ENCODE measurements at regions not wholly inside any gene's neighbourhood (a gene's known extent, or its start where the extent isn't known, plus 50 kb on each side); places are given as distances from the start of the nearest gene placed in this dataset.

GRCh38 chr10:8533462-8533861 lies 479.0 kb downstream of the GATA3 start:
- H3K4me3 ChIP-seq (ENCODE audit: control insufficient read depth in 1 of 2, extremely low read depth in 1 of 2, low read length in 1 of 2), result no peak overlapping the region
- CTCF ChIA-PET, result no interaction called here
- H3K36me3 Mint-ChIP-seq, result no peaks in the 10 kb centered on the region

GRCh38 chr10:8534096-8534495 lies 479.6 kb downstream of the GATA3 start:
- POLR2A ChIA-PET, result no interaction called here
- Mint-ChIP-seq H3K36me3 (no peaks in the 10 kb centered on the region), H3K9me3 (no peaks in the 10 kb centered on the region), H3K4me1 (peaks cover 0 to 2% (median 0%) of the 10 kb centered on the region in 3 donors), H3K4me3 (no peak overlapping the region), H3K27me3 (peaks cover 0 to 7% of the 10 kb centered on the region in 2 donors), H3K27ac (no peak overlapping the region)
- H3K27ac ChIP-seq (ENCODE audit: low read length), result no peak overlapping the region
- no peaks in the 10 kb centered on the region for H3K36me3 ChIP-seq (ENCODE audit: control insufficient read depth in 2 of 2, extremely low read depth in 1 of 2, insufficient read depth in 1 of 2, low read length in 1 of 2)
- no peaks in the 10 kb centered on the region for H3K27me3 ChIP-seq (replicated peaks in 1 of 2; ENCODE audit: control insufficient read depth in 2 of 2, extremely low read depth in 1 of 2, insufficient read depth in 2 of 2, low read length in 1 of 2)
- ATAC-seq (replicated peaks in 1 of 4) (no peak), DNase-seq (no peak)
- H3K4me1 ChIP-seq (ENCODE audit: control insufficient read depth in 1 of 2, extremely low read depth in 1 of 2, insufficient read depth in 2 of 2, low read length in 2 of 2), result no peaks in the 10 kb centered on the region
- no CpG with 5 or more reads among the region's 6 CpGs for WGBS (ENCODE audit: insufficient coverage)
- no peak overlapping the region for H3K4me3 ChIP-seq (ENCODE audit: control insufficient read depth in 1 of 2, extremely low read depth in 1 of 2, low read length in 1 of 2)
- no peaks in the 10 kb centered on the region for H3K9me3 ChIP-seq
- CTCF ChIA-PET, result interaction anchor here in 1 of 2 donors (0.6 kb wide), 1 partner anchor 10 kb away, joined by 3 read pairs; no protein-coding TSS in a partner anchor

More at GRCh38 chr10:8533462-8533861, 479.0 kb downstream of the GATA3 start:
- H3K27ac ChIP-seq (ENCODE audit: low read length), result no peak overlapping the region
- Mint-ChIP-seq H3K4me3 (no peak overlapping the region), H3K27me3 (peaks cover 0 to 10% of the 10 kb centered on the region in 2 donors), H3K4me1 (peaks cover 0 to 2% (median 0%) of the 10 kb centered on the region in 3 donors), H3K27ac (no peak overlapping the region), H3K9me3 (no peaks in the 10 kb centered on the region)
- no peaks in the 10 kb centered on the region for H3K27me3 ChIP-seq (replicated peaks in 1 of 2; ENCODE audit: control insufficient read depth in 2 of 2, extremely low read depth in 1 of 2, insufficient read depth in 2 of 2, low read length in 1 of 2)
- POLR2A ChIA-PET, result no interaction called here
- H3K4me1 ChIP-seq (ENCODE audit: control insufficient read depth in 1 of 2, extremely low read depth in 1 of 2, insufficient read depth in 2 of 2, low read length in 2 of 2), result no peaks in the 10 kb centered on the region
- 94% methylated on average over 11 of the region's 12 CpGs for WGBS (ENCODE audit: insufficient coverage)
- no peak for ATAC-seq (replicated peaks in 1 of 4)
- no peaks in the 10 kb centered on the region for H3K9me3 ChIP-seq
- no peak for DNase-seq
- H3K36me3 ChIP-seq (ENCODE audit: control insufficient read depth in 2 of 2, extremely low read depth in 1 of 2, insufficient read depth in 1 of 2, low read length in 1 of 2), result no peaks in the 10 kb centered on the region

GRCh38 chr10:8534891-8535290 lies 480.4 kb downstream of the GATA3 start:
- peaks cover 0 to 2% (median 0%) of the 10 kb centered on the region in 3 donors for H3K4me1 Mint-ChIP-seq
- no peaks in the 10 kb centered on the region for H3K36me3 Mint-ChIP-seq
- WGBS (ENCODE audit: insufficient coverage), result 77% methylated on average over 2 of the region's 4 CpGs

GRCh38 chr10:8539056-8539455 lies 484.6 kb downstream of the GATA3 start:
- no peaks in the 10 kb centered on the region for H3K36me3 Mint-ChIP-seq
- ChIA-PET POLR2A (no interaction called here), CTCF (no interaction called here)
- Histone ChIP-seq H3K4me1 (ENCODE audit: control insufficient read depth in 1 of 2, extremely low read depth in 1 of 2, insufficient read depth in 2 of 2, low read length in 2 of 2) (no peaks in the 10 kb centered on the region), H3K36me3 (ENCODE audit: control insufficient read depth in 2 of 2, extremely low read depth in 1 of 2, insufficient read depth in 1 of 2, low read length in 1 of 2) (no peaks in the 10 kb centered on the region), H3K4me3 (ENCODE audit: control insufficient read depth in 1 of 2, extremely low read depth in 1 of 2, low read length in 1 of 2) (no peak overlapping the region), H3K27ac (ENCODE audit: low read length) (no peak overlapping the region), H3K27me3 (replicated peaks in 1 of 2; ENCODE audit: control insufficient read depth in 2 of 2, extremely low read depth in 1 of 2, insufficient read depth in 2 of 2, low read length in 1 of 2) (no peaks in the 10 kb centered on the region), H3K9me3 (no peaks in the 10 kb centered on the region)
- no peak for DNase-seq
- H3K4me1 Mint-ChIP-seq, result peaks cover 7 to 8% (median 7%) of the 10 kb centered on the region in 3 donors
- peaks cover 2 to 12% of the 10 kb centered on the region in 2 donors for H3K27me3 Mint-ChIP-seq
- no peak for ATAC-seq (replicated peaks in 1 of 4)
- no peak overlapping the region for H3K4me3 Mint-ChIP-seq
- H3K9me3 Mint-ChIP-seq, result peaks cover 0 to 4% (median 0%) of the 10 kb centered on the region in 3 donors
- no peak overlapping the region for H3K27ac Mint-ChIP-seq
- no CpG with 5 or more reads among the region's 3 CpGs for WGBS (ENCODE audit: insufficient coverage)

More at GRCh38 chr10:8534891-8535290, 480.4 kb downstream of the GATA3 start:
- Histone ChIP-seq H3K4me1 (ENCODE audit: control insufficient read depth in 1 of 2, extremely low read depth in 1 of 2, insufficient read depth in 2 of 2, low read length in 2 of 2) (no peaks in the 10 kb centered on the region), H3K9me3 (no peaks in the 10 kb centered on the region), H3K36me3 (ENCODE audit: control insufficient read depth in 2 of 2, extremely low read depth in 1 of 2, insufficient read depth in 1 of 2, low read length in 1 of 2) (no peaks in the 10 kb centered on the region), H3K4me3 (ENCODE audit: control insufficient read depth in 1 of 2, extremely low read depth in 1 of 2, low read length in 1 of 2) (no peak overlapping the region), H3K27me3 (replicated peaks in 1 of 2; ENCODE audit: control insufficient read depth in 2 of 2, extremely low read depth in 1 of 2, insufficient read depth in 2 of 2, low read length in 1 of 2) (no peaks in the 10 kb centered on the region), H3K27ac (ENCODE audit: low read length) (no peak overlapping the region)
- ATAC-seq (replicated peaks in 1 of 4) (no peak), DNase-seq (no peak)
- CTCF ChIA-PET, result no interaction called here
- Mint-ChIP-seq H3K27ac (no peak overlapping the region), H3K4me3 (no peak overlapping the region), H3K27me3 (peaks cover 2 to 12% of the 10 kb centered on the region in 2 donors), H3K9me3 (peaks cover 0 to under 1% (median 0%) of the 10 kb centered on the region in 3 donors)
- POLR2A ChIA-PET, result no interaction called here

GRCh38 chr10:8543361-8544056 lies 489.0 kb downstream of the GATA3 start:
- H3K4me1 Mint-ChIP-seq, result peaks cover 7 to 13% (median 11%) of the 10 kb centered on the region in 3 donors
- POLR2A ChIA-PET, result no interaction called here
- Histone ChIP-seq H3K27ac (ENCODE audit: low read length) (no peak overlapping the region), H3K27me3 (replicated peaks in 1 of 2; ENCODE audit: control insufficient read depth in 2 of 2, extremely low read depth in 1 of 2, insufficient read depth in 2 of 2, low read length in 1 of 2) (no peaks in the 10 kb centered on the region), H3K4me1 (ENCODE audit: control insufficient read depth in 1 of 2, extremely low read depth in 1 of 2, insufficient read depth in 2 of 2, low read length in 2 of 2) (peaks cover 0 to 2% of the 10 kb centered on the region in 2 experiments), H3K4me3 (ENCODE audit: control insufficient read depth in 1 of 2, extremely low read depth in 1 of 2, low read length in 1 of 2) (no peak overlapping the region), H3K36me3 (ENCODE audit: control insufficient read depth in 2 of 2, extremely low read depth in 1 of 2, insufficient read depth in 1 of 2, low read length in 1 of 2) (no peaks in the 10 kb centered on the region), H3K9me3 (no peaks in the 10 kb centered on the region)
- CTCF ChIA-PET, result no interaction called here
- H3K4me3 Mint-ChIP-seq, result no peak overlapping the region
- no peak for ATAC-seq (replicated peaks in 1 of 4)
- H3K27me3 Mint-ChIP-seq, result peaks cover 2 to 7% of the 10 kb centered on the region in 2 donors
- no peaks in the 10 kb centered on the region for H3K36me3 Mint-ChIP-seq
- peaks cover 0 to 4% (median 4%) of the 10 kb centered on the region in 3 donors for H3K9me3 Mint-ChIP-seq
- no peak overlapping the region for H3K27ac Mint-ChIP-seq
- DNase-seq, result peak in 1 of 35 experiments; percentile 2
- 17% methylated on average over 1 of the region's 3 CpGs for WGBS (ENCODE audit: insufficient coverage)

- ChIA-PET CTCF (no interaction called here), POLR2A (no interaction called here)
- Mint-ChIP-seq H3K4me3 (no peak overlapping the region), H3K27me3 (peaks cover 3 to 6% of the 10 kb centered on the region in 2 donors), H3K27ac (no peak overlapping the region), H3K36me3 (no peaks in the 10 kb centered on the region), H3K4me1 (peaks cover 7 to 13% (median 11%) of the 10 kb centered on the region in 3 donors), H3K9me3 (peaks cover 0 to 6% (median 4%) of the 10 kb centered on the region in 3 donors)
- Histone ChIP-seq H3K27me3 (replicated peaks in 1 of 2; ENCODE audit: control insufficient read depth in 2 of 2, extremely low read depth in 1 of 2, insufficient read depth in 2 of 2, low read length in 1 of 2) (no peaks in the 10 kb centered on the region), H3K4me1 (ENCODE audit: control insufficient read depth in 1 of 2, extremely low read depth in 1 of 2, insufficient read depth in 2 of 2, low read length in 2 of 2) (peaks cover 0 to 2% of the 10 kb centered on the region in 2 experiments), H3K9me3 (no peaks in the 10 kb centered on the region), H3K4me3 (ENCODE audit: control insufficient read depth in 1 of 2, extremely low read depth in 1 of 2, low read length in 1 of 2) (no peak overlapping the region), H3K36me3 (ENCODE audit: control insufficient read depth in 2 of 2, extremely low read depth in 1 of 2, insufficient read depth in 1 of 2, low read length in 1 of 2) (no peaks in the 10 kb centered on the region), H3K27ac (ENCODE audit: low read length) (no peak overlapping the region)
- no peak for DNase-seq
- no CpG with 5 or more reads among the region's 2 CpGs for WGBS (ENCODE audit: insufficient coverage)
- no peak for ATAC-seq (replicated peaks in 1 of 4)
Measured at GRCh38 chr10:8544057-8544380, 489.5 kb downstream of the GATA3 start.
